PC-3 (cell line): ENCODE measurements at regions not wholly inside any gene's neighbourhood (a gene's known extent, or its start where the extent isn't known, plus 50 kb on each side); places are given as distances from the start of the nearest gene placed in this dataset.

ENCODE experiments used
- ATAC-seq: fragments of 200-7000 bp; cut with Tn5 transposase; 2 replicates; pipeline ENCODE4 v1.9.1; 2020; ENCODE audit warnings: mild to moderate bottlenecking, moderate library complexity
- BruUV-seq: library from RNA; stranded (reverse); fragments of 400-500 nt; replicated peaks from 2 replicates; lab custom pipeline; 2021; lab: Mats Ljungman, UMichigan
- CTCF ChIA-PET: fragments of 300-600 bp; sonication (Branson Sonifier 250); formaldehyde crosslinking; loops from one replicate; lab custom pipeline; 2022; ENCODE audit warnings: antibody characterized with exemption; lab: Charles Lee
- POLR2A ChIA-PET: fragments of 300-600 bp; sonication (Branson Sonifier 250); formaldehyde crosslinking; loops from one replicate; lab custom pipeline; 2022; ENCODE audit warnings: antibody characterized with exemption; ENCODE audit not compliant: unreplicated experiment; lab: Charles Lee
- DNase-seq: peaks from one replicate; pipeline ENCODE4 v3.0.0-alpha.2; 2015
- H2AFZ ChIP-seq: fragments of 300-600 bp; sonication (generic); 2 replicates; pipeline ENCODE4 v1.6.0; 2016; ENCODE audit warnings: antibody characterized with exemption, low read length
- H3F3A ChIP-seq: fragments of 300-600 bp; sonication (generic); one replicate; pipeline ENCODE4 v1.6.0; 2017; ENCODE audit warnings: antibody characterized with exemption, low read length, control low read depth, mild to moderate bottlenecking; ENCODE audit not compliant: unreplicated experiment
- H3K27ac ChIP-seq: fragments of 300-600 bp; sonication (generic); 2 replicates; pipeline ENCODE4 v1.5.1; 2016; ENCODE audit warnings: mild to moderate bottlenecking, low read length
- H3K27me3 ChIP-seq: fragments of 300-600 bp; sonication (generic); 2 replicates; pipeline ENCODE4 v1.6.1; 2016; ENCODE audit warnings: low read length, mixed read lengths
- H3K36me3 ChIP-seq: fragments of 300-600 bp; sonication (generic); 2 replicates; pipeline ENCODE4 v1.6.1; 2016; ENCODE audit warnings: low read depth, mixed run types, low read length, mixed read lengths
- H3K4me1 ChIP-seq: fragments of 300-600 bp; sonication (generic); 2 replicates; pipeline ENCODE4 v1.5.1; 2016; ENCODE audit warnings: low read length; ENCODE audit not compliant: insufficient read depth
- H3K4me2 ChIP-seq: fragments of 300-600 bp; sonication (generic); 2 replicates; pipeline ENCODE4 v1.6.0; 2016; ENCODE audit warnings: low read length
- H3K4me3 ChIP-seq: fragments of 300-600 bp; sonication (generic); 2 replicates; pipeline ENCODE4 v1.5.1; 2016; ENCODE audit warnings: mild to moderate bottlenecking, low read length, mixed read lengths
- H3K79me2 ChIP-seq: fragments of 300-600 bp; sonication (generic); 2 replicates; pipeline ENCODE4 v1.6.1; 2017; ENCODE audit warnings: low read length, mixed read lengths
- H3K9ac ChIP-seq: fragments of 300-600 bp; sonication (generic); 2 replicates; pipeline ENCODE4 v1.6.0; 2016; ENCODE audit warnings: mild to moderate bottlenecking, low read length
- H3K9me2 ChIP-seq: fragments of 300-600 bp; sonication (generic); replicated peaks from 2 replicates; pipeline ENCODE4 v1.6.1; 2016; ENCODE audit warnings: mixed run types, low read length, mixed read lengths
- H3K9me3 ChIP-seq: fragments of 300-600 bp; sonication (generic); 2 replicates; pipeline ENCODE4 v1.6.1; 2016; ENCODE audit warnings: low read length, mixed read lengths
- H4K20me1 ChIP-seq: fragments of 300-600 bp; sonication (generic); 2 replicates; pipeline ENCODE4 v1.6.1; 2016; ENCODE audit warnings: low read length, mixed read lengths
- EZH2 ChIP-seq: fragments of 300-600 bp; sonication (generic); IDR thresholded peaks from one replicate; pipeline ENCODE4 v1.6.1; 2017; ENCODE audit warnings: antibody characterized with exemption, mild to moderate bottlenecking, low read length; ENCODE audit not compliant: unreplicated experiment
- EZH2phosphoT487 ChIP-seq: fragments of 300-600 bp; sonication (generic); IDR thresholded peaks from 2 replicates; pipeline ENCODE4 v1.6.1; 2018; ENCODE audit warnings: mild to moderate bottlenecking, antibody characterized with exemption, low read length, borderline replicate concordance
- intact Hi-C: fragments of 100-400 bp; cut with micrococcal nuclease; formaldehyde crosslinking; loops from 2 replicates; pipeline ENCODE4 v1.9.0; 2023
- TF ChIP-seq, protein P1 (sequence below): fragments of 300-600 bp; sonication (generic); conservative IDR thresholded peaks from 2 replicates; pipeline ENCODE4 v1.5.1; 2017; ENCODE audit warnings: antibody characterized with exemption, low read depth, mild to moderate bottlenecking, low read length

DNA sequence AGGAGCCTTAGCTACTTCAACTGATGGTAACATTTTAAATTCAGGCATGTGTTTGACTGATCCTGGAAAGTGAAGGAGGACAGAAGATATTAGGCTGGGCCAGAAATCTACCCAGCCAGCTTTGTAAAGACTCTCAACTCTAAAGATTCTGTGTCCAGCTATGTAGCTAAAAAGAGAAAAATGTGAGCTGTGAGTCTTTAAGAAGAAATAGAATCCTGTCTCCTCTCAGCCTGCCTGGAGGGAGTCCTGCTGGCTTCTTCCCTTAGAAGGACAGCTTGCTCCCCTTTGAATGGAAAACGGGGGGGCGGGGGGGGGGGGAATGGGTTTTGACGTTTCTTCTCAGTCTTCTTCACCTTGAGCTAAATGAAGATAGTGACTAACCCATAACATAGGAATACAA, 54.3 kb upstream of the INTU start:
- Histone ChIP-seq H3K4me1 (peaks cover 7% of the 10 kb centered on the region; the same call in 1 of the 2 replicates), H3K9ac (no peak overlapping the region), H3K4me2 (no peak overlapping the region), H3K27me3 (no peaks in the 10 kb centered on the region), H3K9me2 (no peaks in the 10 kb centered on the region), H3K4me3 (no peak overlapping the region), H3K36me3 (no peaks in the 10 kb centered on the region), H3K79me2 (no peaks in the 10 kb centered on the region), H4K20me1 (no peaks in the 10 kb centered on the region), H3F3A (no peaks in the 10 kb centered on the region), H3K9me3 (no peaks in the 10 kb centered on the region), H2AFZ (no peak overlapping the region), H3K27ac (no peak overlapping the region)
- no peak for TF ChIP-seq EZH2phosphoT487
- intact Hi-C loops = no loop called here
- DNase-seq (no peak), ATAC-seq (no peak)
- no TSS peak for BruUV-seq
- ChIA-PET POLR2A (no interaction called here), CTCF (no interaction called here)

DNA sequence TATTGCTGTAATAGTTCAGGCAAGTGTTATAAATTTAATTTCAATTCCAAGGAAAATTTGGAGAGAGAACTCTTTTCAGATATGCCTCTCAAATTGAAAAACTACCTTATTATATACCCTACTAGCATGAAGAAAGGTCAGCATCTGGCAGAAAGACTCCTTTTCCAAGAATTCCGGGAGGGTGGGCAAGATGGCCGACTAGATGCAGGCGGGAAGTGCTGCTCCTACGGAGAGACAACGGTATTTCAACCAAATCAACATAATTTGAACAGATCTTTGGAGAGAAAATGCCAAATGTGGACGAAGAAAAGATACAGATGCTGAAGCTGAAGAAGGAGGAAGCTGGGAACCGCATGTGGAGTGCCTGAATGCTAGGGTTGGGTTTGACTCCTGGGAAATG, 53.8 kb upstream of the INTU start:
- H3K36me3 ChIP-seq = no peaks in the 10 kb centered on the region
- H4K20me1 ChIP-seq = no peaks in the 10 kb centered on the region
- peaks cover 7% of the 10 kb centered on the region; the same call in 1 of the 2 replicates for H3K4me1 ChIP-seq
- ChIA-PET POLR2A (no interaction called here), CTCF (no interaction called here)
- no peaks in the 10 kb centered on the region for H3K79me2 ChIP-seq
- H3K9ac ChIP-seq = no peak overlapping the region
- intact Hi-C loops = no loop called here
- no peak overlapping the region for H3K27ac ChIP-seq
- no peak for ATAC-seq
- TF ChIP-seq EZH2phosphoT487 (no peak), EZH2 (no peak)
- TF ChIP-seq, protein P1, sequence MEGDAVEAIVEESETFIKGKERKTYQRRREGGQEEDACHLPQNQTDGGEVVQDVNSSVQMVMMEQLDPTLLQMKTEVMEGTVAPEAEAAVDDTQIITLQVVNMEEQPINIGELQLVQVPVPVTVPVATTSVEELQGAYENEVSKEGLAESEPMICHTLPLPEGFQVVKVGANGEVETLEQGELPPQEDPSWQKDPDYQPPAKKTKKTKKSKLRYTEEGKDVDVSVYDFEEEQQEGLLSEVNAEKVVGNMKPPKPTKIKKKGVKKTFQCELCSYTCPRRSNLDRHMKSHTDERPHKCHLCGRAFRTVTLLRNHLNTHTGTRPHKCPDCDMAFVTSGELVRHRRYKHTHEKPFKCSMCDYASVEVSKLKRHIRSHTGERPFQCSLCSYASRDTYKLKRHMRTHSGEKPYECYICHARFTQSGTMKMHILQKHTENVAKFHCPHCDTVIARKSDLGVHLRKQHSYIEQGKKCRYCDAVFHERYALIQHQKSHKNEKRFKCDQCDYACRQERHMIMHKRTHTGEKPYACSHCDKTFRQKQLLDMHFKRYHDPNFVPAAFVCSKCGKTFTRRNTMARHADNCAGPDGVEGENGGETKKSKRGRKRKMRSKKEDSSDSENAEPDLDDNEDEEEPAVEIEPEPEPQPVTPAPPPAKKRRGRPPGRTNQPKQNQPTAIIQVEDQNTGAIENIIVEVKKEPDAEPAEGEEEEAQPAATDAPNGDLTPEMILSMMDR = no peak
- H3K9me3 ChIP-seq = no peaks in the 10 kb centered on the region
- no peaks in the 10 kb centered on the region for H3K27me3 ChIP-seq
- no peaks in the 10 kb centered on the region for H3K9me2 ChIP-seq
- no peak overlapping the region for H2AFZ ChIP-seq
- no TSS peak for BruUV-seq
- no peak for DNase-seq
- H3K4me2 ChIP-seq = no peak overlapping the region
- H3F3A ChIP-seq = no peaks in the 10 kb centered on the region
- no peak overlapping the region for H3K4me3 ChIP-seq

DNA sequence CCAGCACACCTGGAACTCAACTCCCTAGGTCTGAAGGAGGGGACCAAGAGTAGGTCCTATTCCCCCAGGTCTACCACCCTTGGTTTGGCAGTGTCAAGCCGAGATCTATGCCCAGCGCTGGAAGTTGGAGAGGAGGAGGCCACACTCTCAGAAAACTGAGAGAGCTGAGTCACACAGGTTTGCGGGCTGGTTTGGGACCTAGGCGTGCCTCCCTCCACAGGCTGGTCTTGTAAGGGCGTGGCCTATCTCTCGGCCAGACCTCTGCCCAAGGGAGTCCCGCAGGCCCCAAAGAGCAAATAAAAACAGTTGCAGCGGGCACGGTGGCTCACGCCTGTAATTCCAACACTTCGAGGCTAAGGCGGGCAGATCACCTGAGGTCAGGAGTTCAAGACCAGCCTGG, 52.9 kb upstream of the INTU start:
- no peaks in the 10 kb centered on the region for H3K27me3 ChIP-seq
- no peak for DNase-seq
- no peaks in the 10 kb centered on the region for H3K36me3 ChIP-seq
- POLR2A ChIA-PET = no interaction called here
- peaks cover 7% of the 10 kb centered on the region; the same call in 1 of the 2 replicates for H3K4me1 ChIP-seq
- H3K27ac ChIP-seq = no peak overlapping the region
- TF ChIP-seq, protein P1 = no peak
- TF ChIP-seq EZH2phosphoT487 (no peak), EZH2 (no peak)
- no TSS peak for BruUV-seq
- no peaks in the 10 kb centered on the region for H3K9me2 ChIP-seq
- H2AFZ ChIP-seq = no peak overlapping the region
- intact Hi-C loops = no loop called here
- no peaks in the 10 kb centered on the region for H4K20me1 ChIP-seq
- no peak overlapping the region for H3K4me2 ChIP-seq
- H3K79me2 ChIP-seq = no peaks in the 10 kb centered on the region
- no peaks in the 10 kb centered on the region for H3K9me3 ChIP-seq
- no peak overlapping the region for H3K9ac ChIP-seq
- CTCF ChIA-PET = no interaction called here
- ATAC-seq = no peak
- no peaks in the 10 kb centered on the region for H3F3A ChIP-seq
- no peak overlapping the region for H3K4me3 ChIP-seq
